ENCODE measurements at regions not wholly inside any gene's neighbourhood (a gene's known extent, or its start where the extent isn't known, plus 50 kb on each side); places are given as distances from the start of the nearest gene placed in this dataset.

DNA sequence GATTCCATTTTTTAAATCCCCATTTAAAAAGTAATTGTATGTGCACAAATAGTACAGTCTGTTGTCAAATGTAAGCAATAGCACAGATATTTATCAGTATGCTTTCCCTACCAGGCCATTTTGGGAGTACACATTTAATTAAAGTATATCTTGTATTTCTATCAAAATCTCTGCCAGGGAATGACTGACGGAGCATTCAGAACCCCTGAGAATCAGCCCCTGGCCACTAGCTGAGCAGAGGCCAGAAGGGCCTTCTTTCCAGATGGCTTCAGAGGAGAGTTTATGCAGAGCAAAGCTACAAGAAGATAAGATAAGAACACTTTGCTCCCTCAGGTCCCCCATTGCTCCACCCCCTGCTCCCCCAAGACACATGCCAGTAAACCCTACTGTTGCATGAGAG is 99.9 kb upstream of the PROX1 start:
- Histone ChIP-seq H3K9me3 (ENCODE audit: control insufficient read depth, low read length) (no peaks in the 10 kb centered on the region), H3K27ac (ENCODE audit: insufficient read depth, low read depth, low read length, poor library complexity, severe bottlenecking) (no peak overlapping the region), H3K36me3 (ENCODE audit: control insufficient read depth, insufficient read depth, low read length) (no peaks in the 10 kb centered on the region), H3K4me1 (ENCODE audit: control insufficient read depth, insufficient read depth, low read length) (no peaks in the 10 kb centered on the region), H3K27me3 (ENCODE audit: control insufficient read depth, insufficient read depth, low read length, poor library complexity, severe bottlenecking) (no peaks in the 10 kb centered on the region), H3K4me3 (ENCODE audit: insufficient read depth, low read depth, low read length) (no peak overlapping the region)
- 90 to 98% methylated on average over 1 of the region's 1 CpG for WGBS, 2 experiments

DNA sequence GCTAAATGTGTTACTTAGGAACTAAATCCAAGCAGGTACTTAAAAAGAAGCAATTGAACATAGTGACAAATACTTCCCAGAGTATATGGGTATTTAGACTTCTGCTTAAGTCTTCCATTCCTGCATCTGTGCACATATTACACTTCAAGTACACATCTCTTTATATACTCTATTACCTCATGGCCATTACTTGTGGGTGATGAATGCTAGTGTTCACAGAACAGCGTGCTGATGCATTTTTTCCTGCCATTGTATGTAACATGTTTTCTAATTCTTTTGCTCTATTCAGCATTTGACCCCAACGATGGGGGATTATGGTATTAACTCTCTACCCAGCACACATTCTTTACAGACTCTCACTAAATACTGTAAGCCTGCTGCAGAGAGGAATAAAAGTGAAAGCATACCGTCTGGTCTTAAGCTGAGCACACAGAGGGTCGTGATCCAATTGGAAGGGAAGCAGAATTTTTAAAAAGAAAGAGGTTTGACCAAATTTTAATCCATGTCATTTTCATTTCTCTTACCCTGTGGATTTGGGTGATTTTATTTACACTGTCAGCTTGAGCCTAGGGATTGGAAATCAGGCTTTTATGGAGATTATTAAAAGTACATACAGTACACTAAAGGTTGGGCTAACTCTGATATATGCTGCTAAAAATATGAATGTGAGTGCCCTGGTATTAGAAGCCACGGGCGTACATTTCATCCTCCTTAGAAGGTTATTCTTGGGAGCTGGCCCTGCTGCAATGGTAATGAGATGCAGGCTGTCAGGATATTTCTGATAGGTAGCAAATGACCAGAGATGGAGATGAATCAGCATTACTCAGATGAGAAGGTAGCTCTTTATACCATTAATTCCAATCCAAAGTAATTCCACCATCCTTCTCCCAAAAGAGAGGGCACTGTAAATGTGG is 95.5 kb upstream of the PROX1 start:
- no peaks in the 10 kb centered on the region for H3K9me3 ChIP-seq (ENCODE audit: control insufficient read depth, low read length)
- 76 to 80% methylated on average over 6 of the region's 6 CpGs for WGBS, 2 experiments
- no peaks in the 10 kb centered on the region for H3K36me3 ChIP-seq (ENCODE audit: control insufficient read depth, insufficient read depth, low read length)
- H3K4me1 ChIP-seq (ENCODE audit: control insufficient read depth, insufficient read depth, low read length), result no peaks in the 10 kb centered on the region
- H3K4me3 ChIP-seq (ENCODE audit: insufficient read depth, low read depth, low read length), result no peak overlapping the region
- H3K27ac ChIP-seq (ENCODE audit: insufficient read depth, low read depth, low read length, poor library complexity, severe bottlenecking), result no peak overlapping the region
- H3K27me3 ChIP-seq (ENCODE audit: control insufficient read depth, insufficient read depth, low read length, poor library complexity, severe bottlenecking), result no peaks in the 10 kb centered on the region

GRCh38 chr1:213898684-213899083 is 89.1 kb upstream of the PROX1 start:
- Histone ChIP-seq H3K36me3 (ENCODE audit: control insufficient read depth, insufficient read depth, low read length) (no peaks in the 10 kb centered on the region), H3K4me3 (ENCODE audit: insufficient read depth, low read depth, low read length) (no peak overlapping the region), H3K27ac (ENCODE audit: insufficient read depth, low read depth, low read length, poor library complexity, severe bottlenecking) (no peak overlapping the region), H3K9me3 (ENCODE audit: control insufficient read depth, low read length) (no peaks in the 10 kb centered on the region), H3K4me1 (ENCODE audit: control insufficient read depth, insufficient read depth, low read length) (no peaks in the 10 kb centered on the region), H3K27me3 (ENCODE audit: control insufficient read depth, insufficient read depth, low read length, poor library complexity, severe bottlenecking) (no peaks in the 10 kb centered on the region)
- 86% methylated on average over 1 of the region's 4 CpGs; no CpG with 5 or more reads in 1 of the 2 experiments for WGBS, 2 experiments

- no peaks in the 10 kb centered on the region for H3K4me1 ChIP-seq (ENCODE audit: control insufficient read depth, insufficient read depth, low read length)
- no peaks in the 10 kb centered on the region for H3K36me3 ChIP-seq (ENCODE audit: control insufficient read depth, insufficient read depth, low read length)
- no peak overlapping the region for H3K4me3 ChIP-seq (ENCODE audit: insufficient read depth, low read depth, low read length)
- no peaks in the 10 kb centered on the region for H3K9me3 ChIP-seq (ENCODE audit: control insufficient read depth, low read length)
- WGBS, 2 experiments, result 90 to 97% methylated on average over 3 to 4 of the region's 4 CpGs
- no peaks in the 10 kb centered on the region for H3K27me3 ChIP-seq (ENCODE audit: control insufficient read depth, insufficient read depth, low read length, poor library complexity, severe bottlenecking)
- no peak overlapping the region for H3K27ac ChIP-seq (ENCODE audit: insufficient read depth, low read depth, low read length, poor library complexity, severe bottlenecking)
Measured at GRCh38 chr1:213899413-213899812, 88.4 kb upstream of the PROX1 start.

DNA sequence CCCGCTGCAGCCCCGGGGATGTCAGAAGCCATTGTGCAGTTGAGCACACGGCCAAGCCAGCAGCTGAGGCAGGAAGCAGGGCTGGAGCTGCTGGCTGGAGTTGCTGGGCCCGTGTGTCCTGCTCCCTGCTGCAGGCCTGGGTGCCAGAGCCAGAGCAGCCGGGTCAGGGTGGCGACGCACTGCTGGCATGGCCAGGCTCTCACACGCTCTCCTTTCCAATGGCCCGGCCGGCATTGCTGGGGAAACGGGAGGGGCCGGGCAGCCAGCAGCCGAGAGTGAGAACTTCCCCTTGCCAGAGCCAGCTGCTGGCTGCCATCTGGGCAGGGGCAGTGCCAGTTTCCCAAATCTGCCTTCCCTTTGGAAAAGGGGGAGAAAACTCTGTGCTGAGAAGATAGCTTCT is 82.4 kb upstream of the PROX1 start:
- Histone ChIP-seq H3K9me3 (ENCODE audit: control insufficient read depth, low read length) (no peaks in the 10 kb centered on the region), H3K36me3 (ENCODE audit: control insufficient read depth, insufficient read depth, low read length) (no peaks in the 10 kb centered on the region), H3K27ac (ENCODE audit: insufficient read depth, low read depth, low read length, poor library complexity, severe bottlenecking) (no peak overlapping the region), H3K4me1 (ENCODE audit: control insufficient read depth, insufficient read depth, low read length) (no peaks in the 10 kb centered on the region), H3K4me3 (ENCODE audit: insufficient read depth, low read depth, low read length) (no peak overlapping the region), H3K27me3 (ENCODE audit: control insufficient read depth, insufficient read depth, low read length, poor library complexity, severe bottlenecking) (no peaks in the 10 kb centered on the region)
- 92% methylated on average over 13 of the region's 13 CpGs for WGBS, 2 experiments

DNA sequence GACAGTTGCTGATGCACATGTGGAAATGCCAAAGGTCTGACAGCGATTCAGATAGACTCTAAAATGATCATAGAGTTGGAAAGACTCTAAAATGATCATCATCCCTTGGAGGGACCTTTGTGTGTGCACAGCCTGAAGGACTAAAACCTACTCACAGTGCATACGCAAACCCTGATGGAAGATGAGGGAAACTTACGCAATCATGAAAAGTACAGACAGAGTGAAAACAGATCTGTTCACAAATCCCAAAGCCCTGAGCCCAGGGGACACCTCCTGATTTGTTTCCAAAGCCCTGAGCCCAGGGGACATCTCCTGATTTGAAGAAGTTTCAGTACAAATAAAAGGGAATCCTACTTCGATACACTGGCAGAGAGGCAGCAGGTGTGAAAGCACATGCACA is 79.3 kb upstream of the PROX1 start:
- Histone ChIP-seq H3K4me3 (ENCODE audit: insufficient read depth, low read depth, low read length) (no peak overlapping the region), H3K27me3 (ENCODE audit: control insufficient read depth, insufficient read depth, low read length, poor library complexity, severe bottlenecking) (no peaks in the 10 kb centered on the region), H3K36me3 (ENCODE audit: control insufficient read depth, insufficient read depth, low read length) (no peaks in the 10 kb centered on the region), H3K9me3 (ENCODE audit: control insufficient read depth, low read length) (no peaks in the 10 kb centered on the region), H3K27ac (ENCODE audit: insufficient read depth, low read depth, low read length, poor library complexity, severe bottlenecking) (no peak overlapping the region), H3K4me1 (ENCODE audit: control insufficient read depth, insufficient read depth, low read length) (no peaks in the 10 kb centered on the region)
- WGBS, 2 experiments, result 95 to 96% methylated on average over 4 of the region's 4 CpGs

GRCh38 chr1:213914392-213914791 is 73.4 kb upstream of the PROX1 start:
- Histone ChIP-seq H3K36me3 (ENCODE audit: control insufficient read depth, insufficient read depth, low read length) (no peaks in the 10 kb centered on the region), H3K27me3 (ENCODE audit: control insufficient read depth, insufficient read depth, low read length, poor library complexity, severe bottlenecking) (no peaks in the 10 kb centered on the region), H3K4me3 (ENCODE audit: insufficient read depth, low read depth, low read length) (no peak overlapping the region), H3K9me3 (ENCODE audit: control insufficient read depth, low read length) (no peaks in the 10 kb centered on the region), H3K4me1 (ENCODE audit: control insufficient read depth, insufficient read depth, low read length) (no peaks in the 10 kb centered on the region), H3K27ac (ENCODE audit: insufficient read depth, low read depth, low read length, poor library complexity, severe bottlenecking) (no peak overlapping the region)
- 83 to 84% methylated on average over 6 of the region's 6 CpGs for WGBS, 2 experiments

DNA sequence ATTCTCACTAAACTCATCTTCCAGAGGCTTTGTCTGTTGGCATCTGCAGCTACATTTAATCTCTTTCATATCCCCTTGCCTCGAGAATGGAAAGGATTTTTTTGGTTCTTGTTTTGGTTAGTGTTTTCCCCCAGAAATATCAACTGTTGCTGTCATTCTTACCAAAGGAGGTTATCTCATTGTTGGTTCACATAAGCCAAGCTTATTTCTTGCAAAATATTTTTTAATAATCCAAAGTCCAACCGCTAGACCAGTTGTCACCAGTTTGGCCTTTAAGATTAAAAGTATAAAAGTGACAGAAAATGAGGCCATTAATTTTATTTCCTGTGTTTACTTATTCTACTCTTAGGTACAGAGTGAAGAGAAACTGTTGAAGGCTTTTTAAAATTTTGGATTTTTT is 66.5 kb upstream of the PROX1 start:
- Histone ChIP-seq H3K27me3 (ENCODE audit: control insufficient read depth, insufficient read depth, low read length, poor library complexity, severe bottlenecking) (no peaks in the 10 kb centered on the region), H3K4me1 (ENCODE audit: control insufficient read depth, insufficient read depth, low read length) (no peaks in the 10 kb centered on the region), H3K36me3 (ENCODE audit: control insufficient read depth, insufficient read depth, low read length) (no peaks in the 10 kb centered on the region), H3K27ac (ENCODE audit: insufficient read depth, low read depth, low read length, poor library complexity, severe bottlenecking) (no peak overlapping the region), H3K4me3 (ENCODE audit: insufficient read depth, low read depth, low read length) (no peak overlapping the region), H3K9me3 (ENCODE audit: control insufficient read depth, low read length) (no peaks in the 10 kb centered on the region)
- WGBS, 2 experiments, result 50% methylated on average over 2 of the region's 2 CpGs; no CpG with 5 or more reads in 1 of the 2 experiments

DNA sequence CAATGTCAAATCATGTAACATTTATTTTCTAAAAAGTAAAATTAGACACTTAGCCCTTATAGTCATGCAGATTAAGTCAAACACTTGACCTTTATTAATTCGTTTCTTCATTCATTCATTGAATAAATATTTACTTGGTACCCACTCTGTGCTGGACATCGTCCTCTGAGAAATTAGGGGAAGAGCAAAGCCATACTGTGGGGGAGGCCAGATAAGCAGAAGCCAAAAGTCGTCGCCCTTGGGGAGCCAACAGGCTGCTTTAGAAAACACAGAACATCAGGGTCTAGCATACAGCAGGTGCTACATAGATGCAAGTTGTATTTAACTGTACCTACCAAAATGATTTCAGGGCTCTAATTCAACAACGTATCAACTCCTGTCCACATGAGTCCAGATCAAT is 66.1 kb upstream of the PROX1 start:
- 91 to 95% methylated on average over 5 of the region's 5 CpGs for WGBS, 2 experiments
- no peak overlapping the region for H3K4me3 ChIP-seq (ENCODE audit: insufficient read depth, low read depth, low read length)
- H3K27me3 ChIP-seq (ENCODE audit: control insufficient read depth, insufficient read depth, low read length, poor library complexity, severe bottlenecking), result no peaks in the 10 kb centered on the region
- H3K9me3 ChIP-seq (ENCODE audit: control insufficient read depth, low read length), result no peaks in the 10 kb centered on the region
- H3K27ac ChIP-seq (ENCODE audit: insufficient read depth, low read depth, low read length, poor library complexity, severe bottlenecking), result no peak overlapping the region
- no peaks in the 10 kb centered on the region for H3K4me1 ChIP-seq (ENCODE audit: control insufficient read depth, insufficient read depth, low read length)
- no peaks in the 10 kb centered on the region for H3K36me3 ChIP-seq (ENCODE audit: control insufficient read depth, insufficient read depth, low read length)

DNA sequence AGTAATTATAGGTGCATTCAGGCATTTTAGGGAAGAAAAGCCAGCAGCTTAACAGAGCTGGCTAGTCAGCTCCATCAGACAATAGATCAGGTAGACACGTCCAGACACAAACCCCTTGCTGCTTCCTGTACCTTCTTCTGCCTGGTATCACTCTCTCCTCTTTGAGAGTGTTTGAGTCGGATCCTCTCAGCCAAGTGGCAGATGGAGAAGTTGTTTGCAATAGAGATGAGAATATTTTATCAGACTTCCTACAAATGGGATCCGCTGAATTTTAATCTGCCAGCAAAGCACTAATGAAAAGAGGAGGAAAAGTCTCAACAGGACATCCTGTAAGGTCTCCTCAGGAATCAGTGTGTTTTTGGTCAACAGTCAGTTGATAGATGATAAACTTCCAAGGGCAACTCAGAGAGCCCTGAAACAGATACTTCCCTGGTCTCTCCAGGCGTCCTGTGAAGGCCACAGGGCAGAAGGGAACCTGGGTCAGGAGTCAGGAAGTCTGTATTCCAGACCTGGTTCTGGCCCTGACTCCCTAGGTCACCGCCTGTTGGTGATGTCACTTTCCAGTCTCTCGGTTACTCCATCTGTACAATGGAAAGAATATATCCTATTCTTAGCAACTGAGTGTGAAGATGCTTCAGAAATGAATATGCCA is 62.1 kb upstream of the PROX1 start:
- Histone ChIP-seq H3K36me3 (ENCODE audit: control insufficient read depth, insufficient read depth, low read length) (no peaks in the 10 kb centered on the region), H3K4me3 (ENCODE audit: insufficient read depth, low read depth, low read length) (no peak overlapping the region), H3K4me1 (ENCODE audit: control insufficient read depth, insufficient read depth, low read length) (no peaks in the 10 kb centered on the region), H3K27ac (ENCODE audit: insufficient read depth, low read depth, low read length, poor library complexity, severe bottlenecking) (no peak overlapping the region), H3K27me3 (ENCODE audit: control insufficient read depth, insufficient read depth, low read length, poor library complexity, severe bottlenecking) (no peaks in the 10 kb centered on the region), H3K9me3 (ENCODE audit: control insufficient read depth, low read length) (no peaks in the 10 kb centered on the region)
- whole genome bisulfite sequencing, 2 experiments, result 86 to 90% methylated on average over 5 to 6 of the region's 6 CpGs
